NCI-H1105 treated with DMSO at 0.1 percent for 48 hours (cell line): ENCODE measurements at regions not wholly inside any gene's neighbourhood (a gene's known extent, or its start where the extent isn't known, plus 50 kb on each side); places are given as distances from the start of the nearest gene placed in this dataset.

ENCODE experiments used
- DNase-seq: peaks from one replicate; lab custom pipeline; 2025; lab: John Stamatoyannopoulos, UW

- no peak for DNase-seq
Measured at GRCh38 chr1:212526111-212526491, 82.5 kb upstream of the ATF3 start.

GRCh38 chr1:212528501-212528900, 80.1 kb upstream of the ATF3 start:
- no peak for DNase-seq

- peak; percentile 9 for DNase-seq
Measured at GRCh38 chr1:212529211-212529741, 79.3 kb upstream of the ATF3 start.

- no peak for DNase-seq
Measured at GRCh38 chr1:212531267-212531666, 77.3 kb upstream of the ATF3 start.

- no peak for DNase-seq
Measured at GRCh38 chr1:212531796-212532195, 76.8 kb upstream of the ATF3 start.

- no peak for DNase-seq
Measured at GRCh38 chr1:212532469-212533147, 76.0 kb upstream of the ATF3 start.

- no peak for DNase-seq
Measured at GRCh38 chr1:212533148-212533517, 75.4 kb upstream of the ATF3 start.

- DNase-seq, result no peak
Measured at GRCh38 chr1:212536586-212536985, 72.0 kb upstream of the ATF3 start.

GRCh38 chr1:212537610-212538009, 71.0 kb upstream of the ATF3 start:
- no peak for DNase-seq

- no peak for DNase-seq
Measured at GRCh38 chr1:212539737-212540430, 68.7 kb upstream of the ATF3 start.

- no peak for DNase-seq
Measured at GRCh38 chr1:212542761-212543187, 65.8 kb upstream of the ATF3 start.

GRCh38 chr1:212544110-212544509, 64.5 kb upstream of the ATF3 start:
- DNase-seq, result no peak

- no peak for DNase-seq
Measured at GRCh38 chr1:212545941-212546635, 62.5 kb upstream of the ATF3 start.

- no peak for DNase-seq
Measured at GRCh38 chr1:212549503-212550017, 59.0 kb upstream of the ATF3 start.

GRCh38 chr1:212551929-212552328, 56.6 kb upstream of the ATF3 start:
- no peak for DNase-seq

GRCh38 chr1:212553676-212554075, 54.9 kb upstream of the ATF3 start:
- DNase-seq, result no peak

- no peak for DNase-seq
Measured at GRCh38 chr1:212554401-212554800, 54.2 kb upstream of the ATF3 start.

- no peak for DNase-seq
Measured at GRCh38 chr1:212555426-212555825, 53.1 kb upstream of the ATF3 start.

- no peak for DNase-seq
Measured at GRCh38 chr1:212556822-212557549, 51.6 kb upstream of the ATF3 start.

- DNase-seq, result no peak
Measured at GRCh38 chr1:212557739-212558692, 50.5 kb upstream of the ATF3 start.
